BLaER1 treated with 17β-estradiol and CSF1 and Interleukin-3, amounts not matched to agents 10 nM and 100 nM (cell line): ENCODE measurements at regions not wholly inside any gene's neighbourhood (a gene's known extent, or its start where the extent isn't known, plus 50 kb on each side); places are given as distances from the start of the nearest gene placed in this dataset.

ENCODE experiments used
- H3K27ac ChIP-seq, 11 experiments: shearing (Covaris generic); formaldehyde crosslinking; 2 replicates each; pipeline ENCODE4 v1.8.1; 2022
- H3K27me3 ChIP-seq, 11 experiments: shearing (Covaris generic); formaldehyde crosslinking; 2 replicates each; pipeline ENCODE4 v1.8.1; 2022
- H3K36me3 ChIP-seq, 11 experiments: shearing (Covaris generic); formaldehyde crosslinking; 2 replicates each; pipeline ENCODE4 v1.8.1; 2022
- H3K4me1 ChIP-seq, 10 experiments: shearing (Covaris generic); formaldehyde crosslinking; 2 replicates each; pipeline ENCODE4 v1.8.1; 2022
- H3K4me2 ChIP-seq, 11 experiments: shearing (Covaris generic); formaldehyde crosslinking; 2 replicates each; pipeline ENCODE4 v1.8.1; 2022
- H3K4me3 ChIP-seq, 10 experiments: shearing (Covaris generic); formaldehyde crosslinking; 2 replicates each; pipeline ENCODE4 v1.8.1; 2022
- H3K9ac ChIP-seq, 11 experiments: shearing (Covaris generic); formaldehyde crosslinking; 2 replicates each; pipeline ENCODE4 v1.8.1; 2022
- H3K9me3 ChIP-seq, 11 experiments: shearing (Covaris generic); formaldehyde crosslinking; replicated peaks in 1 of 11; 2 replicates each; pipeline ENCODE4 v1.8.1; 2022
- H4K20me1 ChIP-seq, 11 experiments: shearing (Covaris generic); formaldehyde crosslinking; 2 replicates each; pipeline ENCODE4 v1.8.1; 2022
- Cebpa-rat ChIP-seq, 11 experiments: shearing (Covaris generic); IDR thresholded peaks; 2 replicates each; pipeline ENCODE4 v1.8.1; 2022

DNA sequence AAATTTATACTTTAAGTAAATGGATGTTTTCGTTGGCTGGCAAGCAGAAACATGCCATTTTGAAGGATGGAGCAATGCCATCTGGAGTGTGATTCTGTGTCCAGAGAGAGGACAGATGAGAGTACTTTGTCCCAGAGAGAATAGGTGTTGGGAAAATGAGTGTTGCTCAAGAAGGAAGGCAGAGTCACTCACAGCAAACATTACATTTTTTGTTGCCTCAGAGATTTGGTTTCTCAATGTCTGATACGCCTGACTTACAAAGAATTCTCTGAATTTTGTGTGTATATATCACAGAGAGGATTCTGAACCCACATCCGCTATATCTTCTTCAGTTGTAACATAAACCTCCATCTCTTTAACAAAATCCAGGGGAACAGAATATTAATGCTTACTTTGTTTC is 102.8 kb upstream of the PCDH18 start:
- TF ChIP-seq Cebpa-rat (IDR thresholded peaks at IDR 0.05), result no peak
- Histone ChIP-seq H3K9me3 (no peaks in the 10 kb centered on the region; a peak in 1 of 22 replicates), H3K36me3 (no peaks in the 10 kb centered on the region; a peak in 1 of 22 replicates), H3K4me3 (no peak overlapping the region), H3K27ac (no peak overlapping the region), H3K4me1 (no peaks in the 10 kb centered on the region), H3K4me2 (no peak overlapping the region), H3K9ac (no peak overlapping the region), H3K27me3 (no peaks in the 10 kb centered on the region), H4K20me1 (no peaks in the 10 kb centered on the region)

DNA sequence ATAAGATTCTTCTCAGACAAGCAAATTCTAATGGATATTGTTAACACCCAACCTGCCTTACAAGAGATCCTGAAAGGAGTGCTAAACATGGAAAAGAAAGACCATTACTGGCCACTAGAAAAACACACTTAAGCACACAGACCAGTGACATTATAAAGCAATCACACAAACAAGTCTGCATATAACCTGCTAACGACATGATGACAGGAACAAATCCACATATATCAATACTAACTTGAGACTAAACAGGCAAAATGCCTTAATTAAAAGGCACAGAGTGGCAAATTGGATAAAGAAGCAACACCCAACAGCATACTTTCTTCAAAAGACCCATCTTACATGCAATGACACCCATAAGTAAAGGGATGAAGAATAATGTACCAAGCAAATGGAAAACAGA is 100.5 kb upstream of the PCDH18 start:
- H3K27me3 ChIP-seq, result no peaks in the 10 kb centered on the region
- no peak overlapping the region for H3K4me2 ChIP-seq
- no peak for TF ChIP-seq Cebpa-rat (IDR thresholded peaks at IDR 0.05)

DNA sequence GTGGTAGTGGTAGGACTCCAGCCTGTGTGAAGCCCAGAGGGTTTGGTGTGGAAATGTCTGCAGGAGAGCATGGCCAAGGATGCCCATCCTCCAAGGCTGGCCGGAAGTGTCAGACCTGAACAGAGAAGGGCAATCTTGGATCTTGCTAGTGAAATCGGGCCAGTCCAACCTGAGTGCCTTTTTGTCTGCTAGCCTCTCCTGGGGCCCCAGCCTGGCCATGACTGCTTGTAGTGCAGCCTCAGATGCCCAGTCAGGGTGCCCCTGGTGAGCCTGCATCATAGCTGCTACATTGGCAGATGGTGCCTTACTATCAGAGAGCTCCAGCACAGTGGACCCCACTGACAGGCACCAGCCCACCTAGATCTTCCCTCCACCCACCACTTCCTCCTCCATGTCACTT is 99.3 kb upstream of the PCDH18 start:
- Histone ChIP-seq H3K36me3 (no peaks in the 10 kb centered on the region; a peak in 1 of 22 replicates), H3K9me3 (no peaks in the 10 kb centered on the region; a peak in 1 of 22 replicates), H3K4me1 (no peaks in the 10 kb centered on the region), H3K9ac (no peak overlapping the region), H3K27me3 (no peaks in the 10 kb centered on the region), H3K4me3 (no peak overlapping the region), H3K4me2 (no peak overlapping the region), H4K20me1 (no peaks in the 10 kb centered on the region), H3K27ac (no peak overlapping the region)
- TF ChIP-seq Cebpa-rat (IDR thresholded peaks at IDR 0.05), result no peak

More for the DNA sequence above, 100.5 kb upstream of the PCDH18 start:
- H3K27ac ChIP-seq, result no peak overlapping the region
- no peak overlapping the region for H3K4me3 ChIP-seq
- H3K4me1 ChIP-seq, result no peaks in the 10 kb centered on the region
- no peaks in the 10 kb centered on the region; a peak in 1 of 22 replicates for H3K9me3 ChIP-seq
- H3K9ac ChIP-seq, result no peak overlapping the region
- no peaks in the 10 kb centered on the region; a peak in 1 of 22 replicates for H3K36me3 ChIP-seq
- no peaks in the 10 kb centered on the region for H4K20me1 ChIP-seq

DNA sequence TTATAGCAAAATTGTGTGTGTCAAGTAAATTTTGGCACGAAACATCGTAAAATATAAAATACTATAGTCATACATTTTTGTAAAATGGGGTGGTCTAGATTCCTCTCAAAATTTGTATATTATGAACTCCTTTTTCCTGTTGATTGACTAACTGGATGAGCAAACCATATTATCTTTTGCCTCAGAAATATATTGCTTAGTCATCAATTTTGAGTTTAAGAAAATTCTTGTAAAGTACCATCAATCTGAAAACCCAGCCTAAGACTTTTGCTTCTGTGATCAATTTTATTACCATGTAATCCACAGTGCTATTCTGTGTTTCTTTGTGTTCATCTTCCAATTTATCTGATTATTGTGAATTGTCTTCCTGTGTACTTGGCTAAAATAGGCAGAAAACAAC is 98.0 kb upstream of the PCDH18 start:
- Histone ChIP-seq H4K20me1 (no peaks in the 10 kb centered on the region), H3K4me1 (no peaks in the 10 kb centered on the region), H3K27ac (no peak overlapping the region), H3K9ac (no peak overlapping the region), H3K4me2 (no peak overlapping the region), H3K9me3 (no peaks in the 10 kb centered on the region; a peak in 1 of 22 replicates), H3K36me3 (no peaks in the 10 kb centered on the region; a peak in 1 of 22 replicates), H3K4me3 (no peak overlapping the region), H3K27me3 (no peaks in the 10 kb centered on the region)
- TF ChIP-seq Cebpa-rat (IDR thresholded peaks at IDR 0.05), result no peak

DNA sequence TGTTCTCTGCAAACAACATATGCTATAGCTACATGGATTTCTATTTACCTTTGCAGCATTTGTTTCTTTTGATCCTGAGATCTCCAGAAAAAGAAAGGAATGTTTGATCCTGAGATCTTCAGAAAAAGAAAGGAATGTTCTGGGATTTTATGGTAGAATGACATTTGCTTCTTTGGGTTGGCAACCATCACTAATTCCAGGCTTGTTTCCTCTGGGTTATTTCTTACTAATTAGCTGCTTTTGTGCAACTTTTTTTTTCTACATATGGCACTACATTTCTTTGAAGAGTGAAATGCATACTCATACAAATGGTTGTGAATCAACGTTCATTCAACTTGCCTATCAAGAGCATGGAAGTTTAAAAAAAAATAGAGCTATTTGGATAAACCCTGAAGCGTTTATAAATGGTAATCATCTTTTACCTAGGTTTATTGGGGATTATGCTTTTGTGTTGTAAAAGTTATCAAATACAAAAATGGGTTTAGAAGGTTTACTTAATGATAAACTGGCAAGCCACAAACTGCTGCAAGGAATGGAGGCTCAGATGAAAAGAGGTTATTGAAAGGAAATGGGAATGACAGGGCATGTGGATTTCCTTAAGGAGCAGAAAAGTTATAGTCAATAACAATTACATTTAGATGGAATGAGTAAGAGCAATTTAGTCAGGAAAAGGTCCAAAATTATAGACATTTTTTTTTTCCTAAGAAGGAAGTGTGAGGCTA is 95.6 kb upstream of the PCDH18 start:
- Histone ChIP-seq H3K9ac (no peak overlapping the region), H3K9me3 (no peaks in the 10 kb centered on the region; a peak in 1 of 22 replicates), H3K4me1 (no peaks in the 10 kb centered on the region), H3K27ac (no peak overlapping the region), H3K36me3 (no peaks in the 10 kb centered on the region), H3K27me3 (no peaks in the 10 kb centered on the region), H4K20me1 (no peaks in the 10 kb centered on the region), H3K4me2 (no peak overlapping the region), H3K4me3 (no peak overlapping the region)
- no peak for TF ChIP-seq Cebpa-rat (IDR thresholded peaks at IDR 0.05)

DNA sequence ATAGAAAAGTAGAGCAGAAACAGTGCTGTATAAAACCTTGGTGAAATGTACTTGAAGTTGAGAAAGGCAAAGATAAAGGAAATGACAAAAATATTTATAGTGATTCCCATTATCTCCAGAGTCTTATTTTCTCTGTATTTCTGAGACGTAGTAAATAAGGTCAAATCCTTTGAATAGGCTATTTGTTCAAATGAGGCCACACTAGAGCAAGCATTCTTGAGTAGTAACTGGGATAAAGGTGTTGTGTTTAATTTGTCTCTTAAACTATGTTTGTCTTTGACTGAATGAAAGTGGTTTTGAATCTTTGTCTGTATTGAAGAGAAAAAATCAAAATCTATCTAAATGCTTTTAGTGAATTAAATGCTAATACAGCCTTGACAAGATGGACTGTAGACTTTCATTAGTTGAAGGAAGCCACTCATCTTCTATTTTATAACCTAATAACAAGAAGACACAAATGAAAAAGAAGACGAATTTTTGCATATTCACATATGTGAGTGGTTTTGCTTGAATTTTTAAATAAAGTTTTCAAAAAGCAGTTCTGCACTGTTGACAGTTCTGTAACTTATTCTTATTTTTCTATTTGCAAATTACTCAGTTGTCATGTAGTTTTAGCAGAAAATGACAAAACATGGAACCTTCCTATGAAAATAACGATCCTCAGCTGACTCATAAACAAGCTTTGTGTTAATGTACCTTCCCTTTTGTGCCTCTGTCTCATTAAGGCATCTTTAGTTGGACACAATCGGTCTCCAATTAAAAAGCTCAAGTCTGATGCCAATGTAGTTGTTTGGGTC is 94.8 kb upstream of the PCDH18 start:
- Histone ChIP-seq H3K9me3 (no peaks in the 10 kb centered on the region), H3K9ac (no peak overlapping the region), H3K4me2 (no peak overlapping the region), H3K27me3 (no peaks in the 10 kb centered on the region), H3K4me3 (no peak overlapping the region), H3K36me3 (no peaks in the 10 kb centered on the region), H3K4me1 (no peaks in the 10 kb centered on the region), H4K20me1 (no peaks in the 10 kb centered on the region), H3K27ac (no peak overlapping the region)
- TF ChIP-seq Cebpa-rat (IDR thresholded peaks at IDR 0.05), result no peak

DNA sequence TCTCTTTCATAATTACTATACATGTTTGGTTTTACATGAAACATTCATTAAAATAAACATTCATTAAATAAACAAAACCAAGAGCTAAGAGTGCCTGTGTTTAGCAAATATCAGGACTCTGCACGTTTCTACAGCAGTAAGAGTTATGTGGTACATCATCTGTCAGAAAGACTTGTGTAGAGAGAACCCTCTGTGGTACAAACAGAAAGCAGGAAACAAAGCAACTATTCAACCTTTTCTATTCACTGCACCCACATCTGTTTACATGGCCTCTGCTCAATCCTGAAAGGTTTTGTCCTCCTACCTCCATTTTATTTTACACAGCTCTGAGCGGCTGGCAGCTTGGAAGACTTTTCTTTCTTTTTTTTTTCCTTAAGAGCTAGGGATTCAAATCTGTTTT is 90.7 kb upstream of the PCDH18 start:
- no peaks in the 10 kb centered on the region for H3K4me1 ChIP-seq
- H3K9ac ChIP-seq, result no peak overlapping the region
- H3K4me2 ChIP-seq, result no peak overlapping the region
- H3K9me3 ChIP-seq, result no peaks in the 10 kb centered on the region
- H4K20me1 ChIP-seq, result no peaks in the 10 kb centered on the region
- TF ChIP-seq Cebpa-rat (IDR thresholded peaks at IDR 0.05), result no peak
- no peak overlapping the region for H3K27ac ChIP-seq
- no peaks in the 10 kb centered on the region for H3K27me3 ChIP-seq
- no peak overlapping the region for H3K4me3 ChIP-seq
- H3K36me3 ChIP-seq, result no peaks in the 10 kb centered on the region

DNA sequence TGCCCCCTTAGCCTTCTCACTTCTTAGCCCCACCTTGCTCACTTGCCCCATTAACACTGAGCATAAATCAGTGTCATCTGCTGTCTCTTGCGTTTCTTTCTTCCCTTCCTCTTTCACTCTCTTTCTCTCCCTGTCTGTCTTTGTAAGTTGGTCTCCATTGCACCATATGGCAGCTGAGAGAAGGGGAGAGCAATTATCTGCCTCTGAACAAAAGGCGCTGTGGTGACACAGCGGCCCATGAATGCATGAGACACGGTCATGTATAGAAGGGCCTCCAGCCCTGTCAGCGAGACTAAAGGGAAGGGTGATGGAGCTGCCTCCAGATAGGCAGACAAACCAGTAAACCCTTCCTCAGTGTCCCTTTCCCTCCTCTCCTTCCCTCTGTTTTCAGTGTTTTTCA is 88.8 kb upstream of the PCDH18 start:
- Histone ChIP-seq H3K27me3 (no peaks in the 10 kb centered on the region), H3K4me2 (no peak overlapping the region), H3K27ac (no peak overlapping the region), H3K4me1 (no peaks in the 10 kb centered on the region), H3K4me3 (no peak overlapping the region), H3K36me3 (no peaks in the 10 kb centered on the region), H3K9me3 (no peaks in the 10 kb centered on the region), H4K20me1 (no peaks in the 10 kb centered on the region), H3K9ac (no peak overlapping the region)
- TF ChIP-seq Cebpa-rat (IDR thresholded peaks at IDR 0.05), result no peak

DNA sequence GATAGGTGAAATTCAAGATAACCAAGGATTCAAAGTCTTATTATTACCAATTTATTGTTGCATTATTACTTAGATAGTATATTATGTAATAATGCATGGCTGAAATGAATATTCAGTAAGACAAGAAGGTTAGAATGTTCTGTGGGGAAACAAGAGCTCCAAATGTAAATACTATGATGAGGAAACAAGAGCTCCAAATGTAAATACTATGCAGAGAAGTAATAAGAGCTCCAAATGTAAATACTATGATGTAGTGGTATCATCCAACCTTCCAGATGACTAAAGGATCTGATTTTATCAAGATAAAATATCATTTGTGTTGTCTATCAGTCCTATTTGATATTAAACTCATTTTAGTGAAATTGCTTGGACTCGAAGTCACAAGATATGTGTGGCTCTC is 82.2 kb upstream of the PCDH18 start:
- no peak for TF ChIP-seq Cebpa-rat (IDR thresholded peaks at IDR 0.05)
- no peaks in the 10 kb centered on the region; a peak in 1 of 22 replicates for H3K9me3 ChIP-seq
- H3K27me3 ChIP-seq, result no peaks in the 10 kb centered on the region
- H3K4me3 ChIP-seq, result no peak overlapping the region
- H3K4me2 ChIP-seq, result no peak overlapping the region
- no peaks in the 10 kb centered on the region for H4K20me1 ChIP-seq
- no peak overlapping the region for H3K9ac ChIP-seq
- no peak overlapping the region for H3K27ac ChIP-seq
- peaks cover 0 to 6% (median 0%) of the 10 kb centered on the region in 11 experiments; a peak in 1 of 22 replicates for H3K36me3 ChIP-seq
- H3K4me1 ChIP-seq, result no peaks in the 10 kb centered on the region
